Retinal pigment epithelial cell (primary cell): ENCODE measurements at regions not wholly inside any gene's neighbourhood (a gene's known extent, or its start where the extent isn't known, plus 50 kb on each side); places are given as distances from the start of the nearest gene placed in this dataset.

Source experiments
- DNase-seq: peaks from one replicate; pipeline ENCODE4 v3.0.0-alpha.2; 2010; ENCODE audit warnings: low read depth
- H3K4me3 ChIP-seq: 2 replicates; pipeline ENCODE4 v1.5.1; 2011; ENCODE audit warnings: mild to moderate bottlenecking, low read length, control low read depth, moderate library complexity
- CTCF ChIP-seq: conservative IDR thresholded peaks from 2 replicates; pipeline ENCODE4 v1.5.1; 2011; ENCODE audit warnings: low read depth, low read length, control low read depth, inconsistent platforms

GRCh38 chr21:16583556-16583955, 853.8 kb downstream of the USP25 start:
- no peak overlapping the region for H3K4me3 ChIP-seq
- TF ChIP-seq CTCF: no peak
- DNase-seq: no peak

- no peak for TF ChIP-seq CTCF
- no peak overlapping the region for H3K4me3 ChIP-seq
- DNase-seq: no peak
Observed at GRCh38 chr21:16584756-16585155, 855.0 kb downstream of the USP25 start.

GRCh38 chr21:16585896-16586295, 856.1 kb downstream of the USP25 start:
- DNase-seq: no peak
- no peak for TF ChIP-seq CTCF
- H3K4me3 ChIP-seq: no peak overlapping the region

- H3K4me3 ChIP-seq: no peak overlapping the region
- TF ChIP-seq CTCF: no peak
- DNase-seq: peak; percentile 35
Observed at GRCh38 chr21:16587141-16587581, 857.4 kb downstream of the USP25 start.

GRCh38 chr21:16587681-16588375, 858.0 kb downstream of the USP25 start:
- TF ChIP-seq CTCF: no peak
- H3K4me3 ChIP-seq: peak overlapping the region; percentile 58
- peak; percentile 40 for DNase-seq

- peak; percentile 92 for DNase-seq
- TF ChIP-seq CTCF: no peak
- peak overlapping the region; percentile 58 for H3K4me3 ChIP-seq
Observed at GRCh38 chr21:16588433-16588860, 858.7 kb downstream of the USP25 start.
